PC-9 (cell line): ENCODE measurements at regions not wholly inside any gene's neighbourhood (a gene's known extent, or its start where the extent isn't known, plus 50 kb on each side); places are given as distances from the start of the nearest gene placed in this dataset.

Experiments
- BruUV-seq: library from RNA; stranded (reverse); fragments of 400-500 nt; replicated peaks from 2 replicates; lab custom pipeline; 2021; lab: Mats Ljungman, UMichigan
- CTCF ChIA-PET: fragments of 300-600 bp; sonication (Branson Sonifier 250); formaldehyde crosslinking; loops from one replicate; lab custom pipeline; 2022; ENCODE audit warnings: antibody characterized with exemption; lab: Charles Lee
- POLR2A ChIA-PET: fragments of 300-600 bp; sonication (Branson Sonifier 250); formaldehyde crosslinking; loops from one replicate; lab custom pipeline; 2022; ENCODE audit warnings: antibody characterized with exemption; ENCODE audit not compliant: unreplicated experiment; lab: Charles Lee
- DNase-seq, 2 experiments: peaks; one replicate each; pipeline versions ENCODE4 v3.0.0 to v3.0.0-alpha.2; 2015 to 2022; ENCODE audit warnings: mixed read lengths in 1 of 2
- H2AFZ ChIP-seq: fragments of 200-600 bp; sonication (generic); 2 replicates; pipeline ENCODE4 v1.8.1; 2017; ENCODE audit warnings: antibody characterized with exemption
- H3F3A ChIP-seq: fragments of 200-600 bp; sonication (generic); 2 replicates; pipeline ENCODE4 v1.8.1; 2017; ENCODE audit warnings: antibody characterized with exemption, mild to moderate bottlenecking, low read depth; ENCODE audit not compliant: insufficient read depth
- H3K27ac ChIP-seq: fragments of 200-600 bp; sonication (generic); 2 replicates; pipeline ENCODE4 v1.6.1; 2016; ENCODE audit warnings: mixed run types
- H3K27me3 ChIP-seq: fragments of 200-600 bp; sonication (generic); 2 replicates; pipeline ENCODE4 v1.6.1; 2016; ENCODE audit warnings: low read depth, mixed run types; ENCODE audit not compliant: insufficient read depth
- H3K36me3 ChIP-seq: fragments of 200-600 bp; sonication (generic); 2 replicates; pipeline ENCODE4 v1.6.1; 2016; ENCODE audit warnings: low read depth, mixed run types
- H3K4me1 ChIP-seq: fragments of 200-600 bp; sonication (generic); replicated peaks from 2 replicates; pipeline ENCODE4 v1.6.1; 2016; ENCODE audit warnings: mixed run types; ENCODE audit not compliant: insufficient read depth
- H3K4me2 ChIP-seq: fragments of 200-600 bp; sonication (generic); 2 replicates; pipeline ENCODE4 v1.6.1; 2017; ENCODE audit warnings: mixed run types
- H3K4me3 ChIP-seq: fragments of 200-600 bp; sonication (generic); 2 replicates; pipeline ENCODE4 v1.6.1; 2016; ENCODE audit warnings: mixed run types
- H3K79me2 ChIP-seq: fragments of 200-600 bp; sonication (generic); 2 replicates; pipeline ENCODE4 v1.6.1; 2017; ENCODE audit warnings: low read depth, mixed run types
- H3K9me2 ChIP-seq: fragments of 200-600 bp; sonication (generic); 2 replicates; pipeline ENCODE4 v1.8.1; 2017; ENCODE audit warnings: mild to moderate bottlenecking; ENCODE audit not compliant: insufficient read depth
- H3K9me3 ChIP-seq: fragments of 200-600 bp; sonication (generic); 2 replicates; pipeline ENCODE4 v1.8.1; 2016; ENCODE audit warnings: low read depth; ENCODE audit not compliant: insufficient read depth
- H4K20me1 ChIP-seq: fragments of 200-600 bp; sonication (generic); 2 replicates; pipeline ENCODE4 v1.8.1; 2017; ENCODE audit not compliant: insufficient read depth
- EZH2 ChIP-seq: fragments of 200-600 bp; sonication (generic); IDR thresholded peaks from 2 replicates; pipeline ENCODE4 v1.8.0; 2017; ENCODE audit warnings: antibody characterized with exemption, low read depth
- intact Hi-C: fragments of 100-400 bp; cut with micrococcal nuclease; formaldehyde crosslinking; loops from one replicate; pipeline ENCODE4 v1.10.0; 2022; ENCODE audit not compliant: unreplicated experiment
- TF ChIP-seq, protein P1 (sequence below): fragments of 200-600 bp; sonication (generic); conservative IDR thresholded peaks from 2 replicates; pipeline ENCODE4 v1.6.1; 2017; ENCODE audit warnings: mixed run types, antibody characterized with exemption, mild to moderate bottlenecking, moderate library complexity

DNA sequence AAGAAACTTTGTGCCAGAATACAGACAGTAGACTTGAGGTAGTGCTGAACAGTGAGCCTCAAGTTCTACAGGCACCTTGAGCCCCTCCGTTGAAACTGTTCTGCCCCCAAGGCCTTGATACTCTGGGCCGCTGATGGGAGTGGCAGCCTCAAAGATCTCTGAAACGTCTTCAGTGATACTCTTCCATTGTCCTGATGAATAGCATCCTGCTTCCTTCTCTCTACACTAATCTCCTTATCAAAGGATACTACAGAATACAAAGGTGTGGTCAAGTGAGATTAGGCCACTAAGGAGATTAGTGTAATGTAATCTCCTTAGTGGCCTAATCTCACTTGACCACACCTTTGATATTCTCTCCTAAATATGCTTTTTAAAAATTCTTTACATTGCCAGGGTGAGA lies 419.8 kb upstream of the SEL1L start:
- no peak for DNase-seq
- BruUV-seq: no TSS peak
- H3K36me3 ChIP-seq: no peaks in the 10 kb centered on the region
- no peaks in the 10 kb centered on the region for H3F3A ChIP-seq
- POLR2A ChIA-PET: no interaction called here
- H3K9me3 ChIP-seq: no peaks in the 10 kb centered on the region
- no peak overlapping the region for H3K4me3 ChIP-seq
- intact Hi-C loops: no loop called here
- no peaks in the 10 kb centered on the region for H4K20me1 ChIP-seq
- CTCF ChIA-PET: no interaction called here
- no peaks in the 10 kb centered on the region for H3K27me3 ChIP-seq
- no peak overlapping the region for H2AFZ ChIP-seq
- H3K4me1 ChIP-seq: no peaks in the 10 kb centered on the region
- no peak overlapping the region for H3K27ac ChIP-seq
- TF ChIP-seq, protein P1, sequence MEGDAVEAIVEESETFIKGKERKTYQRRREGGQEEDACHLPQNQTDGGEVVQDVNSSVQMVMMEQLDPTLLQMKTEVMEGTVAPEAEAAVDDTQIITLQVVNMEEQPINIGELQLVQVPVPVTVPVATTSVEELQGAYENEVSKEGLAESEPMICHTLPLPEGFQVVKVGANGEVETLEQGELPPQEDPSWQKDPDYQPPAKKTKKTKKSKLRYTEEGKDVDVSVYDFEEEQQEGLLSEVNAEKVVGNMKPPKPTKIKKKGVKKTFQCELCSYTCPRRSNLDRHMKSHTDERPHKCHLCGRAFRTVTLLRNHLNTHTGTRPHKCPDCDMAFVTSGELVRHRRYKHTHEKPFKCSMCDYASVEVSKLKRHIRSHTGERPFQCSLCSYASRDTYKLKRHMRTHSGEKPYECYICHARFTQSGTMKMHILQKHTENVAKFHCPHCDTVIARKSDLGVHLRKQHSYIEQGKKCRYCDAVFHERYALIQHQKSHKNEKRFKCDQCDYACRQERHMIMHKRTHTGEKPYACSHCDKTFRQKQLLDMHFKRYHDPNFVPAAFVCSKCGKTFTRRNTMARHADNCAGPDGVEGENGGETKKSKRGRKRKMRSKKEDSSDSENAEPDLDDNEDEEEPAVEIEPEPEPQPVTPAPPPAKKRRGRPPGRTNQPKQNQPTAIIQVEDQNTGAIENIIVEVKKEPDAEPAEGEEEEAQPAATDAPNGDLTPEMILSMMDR: no peak
- no peak for TF ChIP-seq EZH2
- no peaks in the 10 kb centered on the region for H3K79me2 ChIP-seq
- H3K9me2 ChIP-seq: no peaks in the 10 kb centered on the region
- H3K4me2 ChIP-seq: no peak overlapping the region

DNA sequence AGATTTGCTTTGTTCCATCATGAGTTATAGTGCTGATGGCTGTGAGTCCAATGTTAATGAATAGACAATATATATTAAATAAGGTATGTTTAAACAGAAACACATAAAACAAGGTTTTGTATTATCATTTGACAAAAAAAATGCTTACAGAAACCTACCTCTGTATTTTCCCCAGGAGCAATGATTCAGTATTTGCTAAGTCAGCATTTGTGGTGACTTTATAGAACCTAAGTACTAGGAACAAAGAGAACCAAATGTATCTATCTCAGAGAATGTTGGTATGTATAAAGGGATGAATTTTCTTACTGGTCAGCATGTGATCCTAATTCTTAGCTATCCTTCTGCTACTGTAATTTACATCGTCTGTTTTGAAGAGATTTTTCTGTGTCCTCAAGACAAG lies 421.5 kb upstream of the SEL1L start:
- H4K20me1 ChIP-seq: no peaks in the 10 kb centered on the region
- H3K27ac ChIP-seq: no peak overlapping the region
- H3K36me3 ChIP-seq: no peaks in the 10 kb centered on the region
- ChIA-PET CTCF (no interaction called here), POLR2A (no interaction called here)
- H3K9me2 ChIP-seq: no peaks in the 10 kb centered on the region
- intact Hi-C loops: no loop called here
- H3F3A ChIP-seq: no peaks in the 10 kb centered on the region
- no peak overlapping the region for H3K4me3 ChIP-seq
- H3K9me3 ChIP-seq: no peaks in the 10 kb centered on the region
- no peak overlapping the region for H3K4me2 ChIP-seq
- no TSS peak for BruUV-seq
- no peak overlapping the region for H2AFZ ChIP-seq
- no peaks in the 10 kb centered on the region for H3K4me1 ChIP-seq
- H3K79me2 ChIP-seq: no peaks in the 10 kb centered on the region
- no peak for TF ChIP-seq EZH2
- TF ChIP-seq, protein P1: no peak
- DNase-seq: no peak
- H3K27me3 ChIP-seq: no peaks in the 10 kb centered on the region

DNA sequence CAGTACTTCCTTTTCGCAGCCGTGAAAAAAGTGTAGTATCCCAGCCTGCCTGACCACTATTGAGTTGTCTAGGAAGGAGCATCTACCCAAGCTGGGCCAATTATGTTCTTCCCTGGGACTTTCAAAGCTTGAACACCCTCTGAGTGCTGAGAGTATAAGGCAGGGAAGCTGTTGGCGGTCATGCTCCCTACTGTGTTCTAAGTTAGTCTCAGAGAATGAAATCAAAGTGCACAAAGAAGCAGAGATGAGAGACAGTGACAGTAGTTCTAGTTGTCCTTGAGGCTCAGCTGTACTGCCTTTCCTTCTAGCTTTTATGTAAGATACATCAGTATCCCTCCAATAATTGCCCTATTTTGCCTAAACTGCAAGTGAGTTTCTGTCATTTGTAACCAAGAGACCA lies 427.1 kb upstream of the SEL1L start:
- no peak overlapping the region for H3K27ac ChIP-seq
- no peaks in the 10 kb centered on the region for H4K20me1 ChIP-seq
- ChIA-PET CTCF (no interaction called here), POLR2A (no interaction called here)
- intact Hi-C loops: no loop called here
- no peaks in the 10 kb centered on the region for H3K79me2 ChIP-seq
- H3K4me2 ChIP-seq: no peak overlapping the region
- no peak for TF ChIP-seq EZH2
- TF ChIP-seq, protein P1: no peak
- DNase-seq: no peak
- no peaks in the 10 kb centered on the region for H3K9me2 ChIP-seq
- no peaks in the 10 kb centered on the region for H3K27me3 ChIP-seq
- H3K9me3 ChIP-seq: no peaks in the 10 kb centered on the region
- no peaks in the 10 kb centered on the region for H3K4me1 ChIP-seq
- no peak overlapping the region for H2AFZ ChIP-seq
- H3F3A ChIP-seq: no peaks in the 10 kb centered on the region
- H3K4me3 ChIP-seq: no peak overlapping the region
- BruUV-seq: no TSS peak
- H3K36me3 ChIP-seq: no peaks in the 10 kb centered on the region
